ENCODE measurements at regions not wholly inside any gene's neighbourhood (a gene's known extent, or its start where the extent isn't known, plus 50 kb on each side); places are given as distances from the start of the nearest gene placed in this dataset.

DNA sequence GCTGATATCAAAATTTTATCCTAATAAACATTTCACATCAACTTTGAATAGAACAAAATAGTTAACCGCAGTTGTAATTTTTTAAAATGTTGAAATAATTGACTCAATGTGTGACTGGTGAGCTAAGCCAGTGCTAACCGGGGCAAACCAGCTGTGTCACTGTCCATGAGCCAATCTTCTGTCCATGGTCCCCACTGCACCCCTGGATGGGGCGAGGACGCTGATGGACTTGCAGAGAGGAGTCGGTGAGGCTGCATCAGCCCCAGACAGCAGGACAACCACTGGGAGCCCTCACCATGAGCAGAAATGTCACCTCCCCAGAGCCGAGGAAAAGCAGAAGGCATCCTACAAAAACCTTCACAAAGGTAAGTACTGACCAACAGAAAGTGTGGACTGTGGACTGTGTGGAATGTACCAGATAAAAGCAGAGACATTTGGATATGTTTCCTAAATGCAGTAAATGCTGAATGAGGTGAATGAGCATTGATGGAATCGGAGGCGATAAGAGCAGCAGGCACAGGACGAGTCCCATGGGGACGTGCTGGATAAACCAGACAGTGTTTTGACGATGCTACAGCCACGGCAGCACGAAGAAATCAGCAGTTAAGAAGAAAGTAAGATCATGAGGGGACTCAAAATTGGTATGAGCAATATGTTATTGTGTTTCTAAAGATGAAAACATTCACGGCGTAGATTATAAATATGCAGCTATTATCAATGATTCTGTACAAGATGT lies 115.0 kb upstream of the BACE2 start:
- no peak overlapping the region for H2BK5ac ChIP-seq (ENCODE audit: insufficient read length, low read length)
- H3K4me2 ChIP-seq (ENCODE audit: insufficient read depth, insufficient read length, low read length), result no peak overlapping the region
- no peak overlapping the region for H2AFZ ChIP-seq (ENCODE audit: low read length)
- H2BK12ac ChIP-seq (ENCODE audit: insufficient read length, low read depth, low read length), result no peak overlapping the region
- no peak overlapping the region for H3K4ac ChIP-seq (ENCODE audit: low read depth, low read length)
- WGBS (ENCODE audit: extremely low coverage, insufficient read length, low lambda C conversion rate), result no CpG with 5 or more reads among the region's 15 CpGs
- no peaks in the 10 kb centered on the region for H3K27me3 ChIP-seq (ENCODE audit: insufficient read depth, low read length)
- no peak overlapping the region for H3K56ac ChIP-seq (ENCODE audit: insufficient read length, low read depth, low read length)
- H3K27ac Mint-ChIP-seq, result no peak overlapping the region
- H3T11ph ChIP-seq (ENCODE audit: low read length), result no peak overlapping the region
- no peak overlapping the region for H3K27ac ChIP-seq (ENCODE audit: insufficient read length, low read depth, low read length)
- H3K14ac ChIP-seq (ENCODE audit: insufficient read depth, low read length), result no peak overlapping the region
- no peaks in the 10 kb centered on the region for H3K79me2 ChIP-seq (ENCODE audit: insufficient read depth, low read length)
- H3K4me1 Mint-ChIP-seq, result peaks cover 3% of the 10 kb centered on the region in 2 experiments; a peak in 2 of 4 replicates
- no peak overlapping the region for H2AK5ac ChIP-seq (ENCODE audit: insufficient read length, low read length)
- DNase-seq, result no peak
- no peaks in the 10 kb centered on the region; the same call in 1 of the 2 replicates for H3K27me3 Mint-ChIP-seq (ENCODE audit: low read depth)
- H3K4me1 ChIP-seq (ENCODE audit: insufficient read depth, low read length), result no peaks in the 10 kb centered on the region
- no peak overlapping the region for H3K18ac ChIP-seq (ENCODE audit: insufficient read length, low read depth, low read length)
- no peak overlapping the region for H4K5ac ChIP-seq (ENCODE audit: insufficient read length, low read depth, low read length)
- H3K23me2 ChIP-seq (ENCODE audit: insufficient read length, low read depth, low read length, poor library complexity, severe bottlenecking), result no peaks in the 10 kb centered on the region
- no peak overlapping the region for H2BK120ac ChIP-seq (ENCODE audit: low read depth, low read length, poor library complexity, severe bottlenecking)
- H4K20me1 ChIP-seq (ENCODE audit: control insufficient read depth, insufficient read depth, insufficient read length), result no peaks in the 10 kb centered on the region
- no peak overlapping the region for H2BK20ac ChIP-seq (ENCODE audit: low read depth, low read length, poor library complexity, severe bottlenecking)
- H4K8ac ChIP-seq (replicated peaks; ENCODE audit: insufficient read length, low read depth, low read length), result no peak overlapping the region
- H3K9me3 Mint-ChIP-seq, result no peaks in the 10 kb centered on the region
- TF ChIP-seq, protein P1, sequence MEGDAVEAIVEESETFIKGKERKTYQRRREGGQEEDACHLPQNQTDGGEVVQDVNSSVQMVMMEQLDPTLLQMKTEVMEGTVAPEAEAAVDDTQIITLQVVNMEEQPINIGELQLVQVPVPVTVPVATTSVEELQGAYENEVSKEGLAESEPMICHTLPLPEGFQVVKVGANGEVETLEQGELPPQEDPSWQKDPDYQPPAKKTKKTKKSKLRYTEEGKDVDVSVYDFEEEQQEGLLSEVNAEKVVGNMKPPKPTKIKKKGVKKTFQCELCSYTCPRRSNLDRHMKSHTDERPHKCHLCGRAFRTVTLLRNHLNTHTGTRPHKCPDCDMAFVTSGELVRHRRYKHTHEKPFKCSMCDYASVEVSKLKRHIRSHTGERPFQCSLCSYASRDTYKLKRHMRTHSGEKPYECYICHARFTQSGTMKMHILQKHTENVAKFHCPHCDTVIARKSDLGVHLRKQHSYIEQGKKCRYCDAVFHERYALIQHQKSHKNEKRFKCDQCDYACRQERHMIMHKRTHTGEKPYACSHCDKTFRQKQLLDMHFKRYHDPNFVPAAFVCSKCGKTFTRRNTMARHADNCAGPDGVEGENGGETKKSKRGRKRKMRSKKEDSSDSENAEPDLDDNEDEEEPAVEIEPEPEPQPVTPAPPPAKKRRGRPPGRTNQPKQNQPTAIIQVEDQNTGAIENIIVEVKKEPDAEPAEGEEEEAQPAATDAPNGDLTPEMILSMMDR (conservative IDR thresholded peaks at IDR 0.05), result no peak
- no peak overlapping the region for H3K4me3 Mint-ChIP-seq
- no peaks in the 10 kb centered on the region for H3K79me1 ChIP-seq (ENCODE audit: insufficient read depth, low read depth, low read length, poor library complexity, severe bottlenecking)
- H3K9me3 ChIP-seq (ENCODE audit: control insufficient read depth, low read depth, low read length), result no peaks in the 10 kb centered on the region
- H3K9ac ChIP-seq (ENCODE audit: extremely low read depth, insufficient read length, low read length), result no peak overlapping the region
- H4K91ac ChIP-seq (ENCODE audit: insufficient read length, low read depth, low read length), result no peak overlapping the region
- no peak overlapping the region for H2BK15ac ChIP-seq (ENCODE audit: low read depth, low read length)
- no peak overlapping the region for H3K23ac ChIP-seq (ENCODE audit: insufficient read length, low read depth, low read length)
- no peaks in the 10 kb centered on the region for H3K36me3 Mint-ChIP-seq (ENCODE audit: insufficient read depth in 1 of 3, low read depth in 3 of 3)

Measured in H9 (cell line).